RWPE1 (cell line): ENCODE measurements at regions not wholly inside any gene's neighbourhood (a gene's known extent, or its start where the extent isn't known, plus 50 kb on each side); places are given as distances from the start of the nearest gene placed in this dataset.
"Not testable (repeated sequence)": the region's sequence is repeated elsewhere in the genome, so short reads cannot be mapped to it uniquely, and the experiment has no call there.

ENCODE experiments used
- CTCF ChIA-PET: fragments of 350-600 bp; sonication (Branson Sonifier 250); formaldehyde crosslinking; extraction: SDS; loops from one replicate; lab custom pipeline; 2021; lab: Yijun Ruan, JAX
- POLR2A ChIA-PET: fragments of 400-600 bp; formaldehyde crosslinking; extraction: SDS; loops from one replicate; lab custom pipeline; 2020; ENCODE audit warnings: antibody characterized with exemption; ENCODE audit not compliant: low non-redundant PET; lab: Yijun Ruan, JAX
- DNase-seq: peaks from one replicate; pipeline ENCODE4 v3.0.0; 2012; ENCODE audit warnings: low spot score
- H3K27ac ChIP-seq: fragments of 450-650 bp; 2 replicates; pipeline ENCODE4 v1.5.1; 2017
- TF ChIP-seq, protein P1 (sequence below): fragments of 450-650 bp; conservative IDR thresholded peaks from 2 replicates; pipeline ENCODE4 v1.5.1; 2017; ENCODE audit warnings: low read depth, mild to moderate bottlenecking

- no peak for DNase-seq
- TF ChIP-seq, protein P1, sequence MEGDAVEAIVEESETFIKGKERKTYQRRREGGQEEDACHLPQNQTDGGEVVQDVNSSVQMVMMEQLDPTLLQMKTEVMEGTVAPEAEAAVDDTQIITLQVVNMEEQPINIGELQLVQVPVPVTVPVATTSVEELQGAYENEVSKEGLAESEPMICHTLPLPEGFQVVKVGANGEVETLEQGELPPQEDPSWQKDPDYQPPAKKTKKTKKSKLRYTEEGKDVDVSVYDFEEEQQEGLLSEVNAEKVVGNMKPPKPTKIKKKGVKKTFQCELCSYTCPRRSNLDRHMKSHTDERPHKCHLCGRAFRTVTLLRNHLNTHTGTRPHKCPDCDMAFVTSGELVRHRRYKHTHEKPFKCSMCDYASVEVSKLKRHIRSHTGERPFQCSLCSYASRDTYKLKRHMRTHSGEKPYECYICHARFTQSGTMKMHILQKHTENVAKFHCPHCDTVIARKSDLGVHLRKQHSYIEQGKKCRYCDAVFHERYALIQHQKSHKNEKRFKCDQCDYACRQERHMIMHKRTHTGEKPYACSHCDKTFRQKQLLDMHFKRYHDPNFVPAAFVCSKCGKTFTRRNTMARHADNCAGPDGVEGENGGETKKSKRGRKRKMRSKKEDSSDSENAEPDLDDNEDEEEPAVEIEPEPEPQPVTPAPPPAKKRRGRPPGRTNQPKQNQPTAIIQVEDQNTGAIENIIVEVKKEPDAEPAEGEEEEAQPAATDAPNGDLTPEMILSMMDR, result no peak
- CTCF ChIA-PET, result no interaction called here
- H3K27ac ChIP-seq, result no peak overlapping the region
- POLR2A ChIA-PET, result no interaction called here
These were observed 76.3 kb downstream of the TOMM20 start for GRCh38 chr1:235052067-235053008.

- TF ChIP-seq, protein P1, result no peak
- no peak overlapping the region for H3K27ac ChIP-seq
- ChIA-PET POLR2A (no interaction called here), CTCF (interaction anchor here (0.7 kb wide), 1 partner anchor 20 kb away, joined by 4 read pairs; no protein-coding TSS in a partner anchor)
- DNase-seq, result no peak
These were observed 77.1 kb downstream of the TOMM20 start for GRCh38 chr1:235051521-235051920.

DNA sequence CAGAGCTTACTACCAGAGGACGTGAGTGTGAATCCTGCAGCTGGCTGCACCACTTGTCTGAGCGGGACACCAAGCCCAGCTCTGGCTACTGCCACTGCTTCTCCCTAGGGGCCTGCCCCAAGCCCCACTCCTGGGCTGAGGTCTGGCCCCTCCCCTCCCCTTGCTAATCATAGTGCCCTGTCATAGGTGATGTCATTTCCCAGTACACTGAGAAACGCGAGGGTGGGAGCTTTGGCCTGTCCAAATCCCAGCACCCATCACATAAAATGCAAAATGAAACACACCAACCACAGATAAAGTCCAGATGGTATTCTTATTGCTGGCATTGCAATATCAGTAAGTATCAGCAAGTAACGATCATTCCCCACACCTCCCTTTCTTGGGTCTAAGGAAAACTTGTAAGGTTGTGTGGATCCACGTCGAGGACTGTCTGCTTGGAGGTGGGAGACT is 77.7 kb downstream of the TOMM20 start:
- DNase-seq, result no peak
- ChIA-PET POLR2A (no interaction called here), CTCF (interaction anchor here (0.7 kb wide), 1 partner anchor 20 kb away, joined by 4 read pairs; no protein-coding TSS in a partner anchor)
- TF ChIP-seq, protein P1, result no peak
- H3K27ac ChIP-seq, result no peak overlapping the region

DNA sequence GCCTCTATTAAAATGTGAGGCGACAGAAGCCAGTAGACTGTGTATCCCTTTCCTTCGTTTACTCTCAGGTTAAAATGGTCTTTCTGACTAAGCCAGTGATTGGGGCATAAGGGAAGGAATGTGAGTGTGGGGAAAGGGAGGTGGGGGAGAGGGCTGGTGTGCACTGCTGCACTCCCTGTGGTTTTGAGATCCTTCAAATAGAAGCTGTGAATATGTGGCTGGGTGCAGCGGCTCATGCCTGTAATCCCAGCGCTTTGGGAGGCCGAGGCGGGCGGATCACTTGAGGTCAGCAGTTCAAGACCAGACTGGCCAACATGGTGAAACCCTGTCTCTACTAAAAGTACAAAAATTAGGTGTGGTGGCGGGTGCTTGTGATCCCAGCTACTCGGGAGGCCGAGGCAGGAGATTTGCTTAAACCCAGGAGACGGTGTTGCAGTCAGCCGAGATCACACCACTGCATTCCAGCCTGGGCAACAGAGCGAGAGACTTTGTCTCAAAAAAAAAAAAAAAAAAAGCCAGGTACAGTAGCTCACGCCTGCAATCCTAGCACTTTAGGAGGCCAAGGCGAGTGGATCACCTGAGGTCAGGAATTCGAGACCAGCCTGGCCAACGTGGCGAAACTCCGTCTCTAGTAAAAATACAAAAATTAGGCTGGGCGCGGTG is 78.8 kb downstream of the TOMM20 start:
- POLR2A ChIA-PET, H3K27ac ChIP-seq, DNase-seq: not testable (repeated sequence)
- CTCF ChIA-PET, result interaction anchor here (0.6 kb wide), 1 partner anchor 183 kb away, joined by 5 read pairs; no protein-coding TSS in a partner anchor

DNA sequence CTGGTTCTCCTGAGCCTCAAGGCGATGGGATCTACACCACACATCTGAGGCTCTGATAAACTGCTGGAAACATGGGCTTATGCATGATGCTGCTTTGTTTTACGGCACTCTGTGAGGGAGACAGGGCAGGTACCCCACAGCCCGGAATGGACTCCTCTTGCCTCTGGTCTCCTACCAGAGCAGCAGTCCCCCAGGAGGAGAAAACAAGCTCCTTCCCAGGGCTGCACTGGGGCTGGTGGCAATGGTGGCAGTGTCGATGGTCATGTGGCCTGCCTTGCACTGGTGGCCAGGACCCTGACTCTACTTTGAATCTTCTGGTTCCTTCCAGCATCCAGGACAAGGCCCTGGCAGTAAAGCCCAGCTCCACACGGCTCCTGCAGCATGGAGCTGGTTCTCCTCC is 79.4 kb downstream of the TOMM20 start:
- TF ChIP-seq, protein P1, result no peak
- no peak overlapping the region for H3K27ac ChIP-seq
- no peak for DNase-seq
- ChIA-PET CTCF (interaction anchor here (0.6 to 0.8 kb wide), 2 partner anchors 30 to 58 kb away, joined by 3 to 7 read pairs; no protein-coding TSS in a partner anchor), POLR2A (no interaction called here)

- ChIA-PET POLR2A (no interaction called here), CTCF (interaction anchor here (0.7 to 1.1 kb wide), 2 partner anchors 36 to 435 kb away, joined by 3 read pairs; no protein-coding TSS in a partner anchor)
- peak overlapping the region; percentile 69 for H3K27ac ChIP-seq
- DNase-seq, result no peak
- TF ChIP-seq, protein P1, result no peak
These were observed 81.2 kb downstream of the TOMM20 start for GRCh38 chr1:235047331-235047871.
